Breast epithelium (tissue), 3 donors: ENCODE measurements at regions not wholly inside any gene's neighbourhood (a gene's known extent, or its start where the extent isn't known, plus 50 kb on each side); places are given as distances from the start of the nearest gene placed in this dataset.

Experiments used
- POLR2A ChIP-seq: fragments of 450-650 bp; IDR thresholded peaks from one replicate; pipeline ENCODE4 v1.6.1; 2016; ENCODE audit warnings: antibody characterized with exemption, mild to moderate bottlenecking, moderate library complexity
- POLR2AphosphoS5 ChIP-seq, 3 donors: sonication (generic); formaldehyde crosslinking; IDR thresholded peaks; one replicate each; pipeline ENCODE4 v1.6.1; 2017; ENCODE audit warnings: antibody characterized with exemption in 3 of 3
- TF ChIP-seq, protein P1 (sequence below), 3 donors: fragments of 450-650 bp; IDR thresholded peaks; one replicate each; pipeline ENCODE4 v1.5.1; 2016 to 2017; ENCODE audit warnings: antibody characterized with exemption in 3 of 3, mild to moderate bottlenecking in 3 of 3, moderate library complexity in 3 of 3

DNA sequence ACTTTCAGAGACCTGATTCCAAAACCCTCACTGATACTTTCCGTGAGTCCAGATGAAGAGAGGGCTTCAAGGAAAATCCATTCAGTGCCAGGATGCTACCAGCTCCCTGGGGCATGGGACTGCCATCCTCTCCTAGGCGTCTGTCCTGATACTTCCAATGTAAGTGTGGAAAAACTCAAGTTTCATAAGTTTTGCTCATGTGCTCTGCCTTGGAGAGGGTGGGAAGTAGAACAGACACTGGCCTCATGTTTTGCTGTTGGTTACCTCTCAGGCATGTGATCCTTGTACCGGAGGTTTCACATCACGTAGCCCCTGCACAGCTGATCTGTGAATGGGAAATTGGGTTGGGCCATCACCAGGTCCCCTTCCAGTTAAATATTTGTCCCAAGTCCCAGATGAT is 517.1 kb downstream of the RPS24 start:
- TF ChIP-seq, protein P1, sequence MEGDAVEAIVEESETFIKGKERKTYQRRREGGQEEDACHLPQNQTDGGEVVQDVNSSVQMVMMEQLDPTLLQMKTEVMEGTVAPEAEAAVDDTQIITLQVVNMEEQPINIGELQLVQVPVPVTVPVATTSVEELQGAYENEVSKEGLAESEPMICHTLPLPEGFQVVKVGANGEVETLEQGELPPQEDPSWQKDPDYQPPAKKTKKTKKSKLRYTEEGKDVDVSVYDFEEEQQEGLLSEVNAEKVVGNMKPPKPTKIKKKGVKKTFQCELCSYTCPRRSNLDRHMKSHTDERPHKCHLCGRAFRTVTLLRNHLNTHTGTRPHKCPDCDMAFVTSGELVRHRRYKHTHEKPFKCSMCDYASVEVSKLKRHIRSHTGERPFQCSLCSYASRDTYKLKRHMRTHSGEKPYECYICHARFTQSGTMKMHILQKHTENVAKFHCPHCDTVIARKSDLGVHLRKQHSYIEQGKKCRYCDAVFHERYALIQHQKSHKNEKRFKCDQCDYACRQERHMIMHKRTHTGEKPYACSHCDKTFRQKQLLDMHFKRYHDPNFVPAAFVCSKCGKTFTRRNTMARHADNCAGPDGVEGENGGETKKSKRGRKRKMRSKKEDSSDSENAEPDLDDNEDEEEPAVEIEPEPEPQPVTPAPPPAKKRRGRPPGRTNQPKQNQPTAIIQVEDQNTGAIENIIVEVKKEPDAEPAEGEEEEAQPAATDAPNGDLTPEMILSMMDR (IDR thresholded peaks at IDR 0.05) = no peak
- no peak for TF ChIP-seq POLR2A
- no peak for TF ChIP-seq POLR2AphosphoS5 (IDR thresholded peaks at IDR 0.05)
